Astrocyte of the hippocampus (primary cell): ENCODE measurements at regions not wholly inside any gene's neighbourhood (a gene's known extent, or its start where the extent isn't known, plus 50 kb on each side); places are given as distances from the start of the nearest gene placed in this dataset.
"Not testable (repeated sequence)": the region's sequence is repeated elsewhere in the genome, so short reads cannot be mapped to it uniquely, and the experiment has no call there.

Experiments used
- DNase-seq: peaks from one replicate; pipeline ENCODE4 v3.0.0; 2011; ENCODE audit warnings: low read depth, low spot score

DNA sequence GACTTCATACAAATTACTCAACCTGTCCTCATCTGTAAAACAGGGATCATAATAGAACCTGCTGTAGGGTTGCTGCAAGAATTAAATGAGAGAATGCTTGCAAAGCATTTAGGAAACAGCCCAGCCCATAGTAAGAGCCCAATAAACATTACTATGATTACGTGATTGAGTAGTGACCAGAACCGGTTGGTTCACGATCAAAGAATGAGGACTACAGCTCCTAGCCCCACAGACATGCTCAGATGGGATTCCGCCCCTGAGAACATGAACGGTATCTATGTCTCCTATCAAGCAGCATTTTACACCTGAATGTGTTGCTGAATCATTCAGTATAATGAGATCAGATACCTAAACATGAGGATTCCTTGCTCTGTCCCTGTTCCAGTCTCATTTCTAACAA, 104.8 kb upstream of the ZNF648 start:
- DNase-seq: no peak

DNA sequence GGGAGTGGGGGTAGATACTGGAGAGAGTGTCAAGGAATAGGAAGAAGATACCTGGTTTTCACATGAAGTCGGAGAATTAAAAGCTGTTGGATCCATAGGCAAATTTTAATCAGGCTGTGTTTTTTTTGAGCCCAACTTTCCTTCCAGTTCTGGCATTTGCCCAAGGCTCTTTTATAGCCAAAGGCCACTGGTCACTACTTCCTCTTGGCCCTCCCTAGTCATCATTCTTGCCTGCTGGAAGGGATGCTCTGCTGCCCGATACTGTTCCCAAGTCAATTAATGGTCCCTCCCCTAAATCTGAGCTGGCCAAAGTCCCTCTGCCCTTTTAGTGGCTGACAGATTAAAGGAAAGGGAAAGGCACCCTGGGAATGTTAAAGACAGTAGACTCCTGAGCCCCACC, 102.8 kb upstream of the ZNF648 start:
- no peak for DNase-seq

DNA sequence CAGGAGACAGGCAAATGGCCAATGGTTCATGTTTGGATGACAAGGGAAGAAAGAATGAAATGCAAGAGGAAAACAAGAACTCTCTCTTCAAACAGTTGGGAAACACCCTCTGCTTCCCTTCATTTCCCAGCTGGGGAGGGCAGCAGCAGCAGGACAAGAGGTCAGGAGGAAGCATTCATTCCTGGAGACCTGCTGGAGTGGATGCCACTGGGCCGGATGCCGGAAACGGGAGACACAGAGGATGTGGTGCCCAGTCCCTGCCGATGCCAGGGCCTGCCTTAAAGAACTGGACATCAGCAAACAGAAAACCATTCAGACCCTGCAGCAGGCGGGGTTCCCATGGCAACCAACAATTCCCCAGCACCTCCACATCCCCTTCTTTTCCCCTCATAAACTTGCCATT, 102.3 kb upstream of the ZNF648 start:
- no peak for DNase-seq

- no peak for DNase-seq
Observed at GRCh38 chr1:182159443-182159842, 97.9 kb upstream of the ZNF648 start.

DNA sequence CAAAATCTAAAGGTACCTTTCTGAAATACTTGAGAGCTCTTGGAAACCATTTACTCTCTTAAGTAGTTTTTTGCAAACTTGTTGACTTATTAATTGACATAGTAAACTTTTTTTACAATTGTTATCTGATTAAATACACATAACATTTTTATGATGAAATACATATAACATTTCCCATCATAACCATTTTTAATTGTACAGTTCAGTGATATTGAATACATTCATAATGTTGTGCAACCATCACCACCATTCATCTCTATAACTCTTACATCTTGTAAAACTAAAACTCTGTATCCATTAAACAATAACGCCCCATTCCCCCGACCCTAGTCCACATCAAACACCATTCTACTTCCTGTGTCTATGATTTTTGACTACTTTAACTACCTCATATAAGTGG, 95.7 kb upstream of the ZNF648 start:
- no peak for DNase-seq

DNA sequence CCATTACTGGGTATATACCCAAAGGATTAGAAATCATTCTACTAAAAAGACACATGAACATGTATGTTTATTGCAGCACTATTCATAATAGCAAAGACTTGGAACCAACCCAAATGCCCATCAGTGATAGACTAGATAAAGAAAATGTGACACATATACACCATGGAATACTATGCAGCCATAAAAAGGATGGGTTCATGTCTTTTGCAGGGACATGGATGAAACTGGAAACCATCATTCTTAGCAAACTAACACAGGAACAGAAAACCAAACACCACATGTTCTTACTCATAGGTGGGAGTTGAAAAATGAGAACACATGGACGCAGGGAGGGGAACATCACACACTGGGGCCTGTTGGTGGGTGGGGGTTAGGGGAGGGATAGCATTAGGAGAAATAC, 92.9 kb upstream of the ZNF648 start:
- DNase-seq: not testable (repeated sequence)

DNA sequence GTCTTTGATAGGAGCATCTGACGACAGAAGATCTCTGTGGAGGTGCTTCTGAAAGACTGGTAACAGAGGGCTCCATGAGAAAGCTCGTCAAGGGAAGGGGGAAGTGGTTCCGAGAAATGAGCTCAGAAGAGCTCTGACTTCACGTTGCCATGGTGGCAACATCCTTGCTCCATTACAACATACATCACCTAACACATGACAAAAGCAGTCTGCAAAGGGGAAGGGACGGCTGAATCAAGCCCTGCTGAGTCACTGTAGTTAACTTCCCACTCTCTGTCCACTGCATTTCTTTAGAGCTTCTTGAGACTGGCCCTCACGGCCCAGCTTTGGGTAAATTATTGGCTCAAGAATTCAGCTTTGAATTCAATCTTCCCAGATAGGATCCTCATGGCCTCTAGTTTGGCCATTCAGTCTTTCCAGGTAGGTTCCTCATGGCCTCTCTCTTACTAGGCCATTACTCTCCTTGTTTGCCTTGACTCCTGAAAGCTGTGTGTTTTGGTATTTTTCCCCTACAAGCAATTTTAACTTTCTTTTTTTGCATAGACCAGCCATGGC, 88.0 kb upstream of the ZNF648 start:
- DNase-seq: peak; percentile 84

DNA sequence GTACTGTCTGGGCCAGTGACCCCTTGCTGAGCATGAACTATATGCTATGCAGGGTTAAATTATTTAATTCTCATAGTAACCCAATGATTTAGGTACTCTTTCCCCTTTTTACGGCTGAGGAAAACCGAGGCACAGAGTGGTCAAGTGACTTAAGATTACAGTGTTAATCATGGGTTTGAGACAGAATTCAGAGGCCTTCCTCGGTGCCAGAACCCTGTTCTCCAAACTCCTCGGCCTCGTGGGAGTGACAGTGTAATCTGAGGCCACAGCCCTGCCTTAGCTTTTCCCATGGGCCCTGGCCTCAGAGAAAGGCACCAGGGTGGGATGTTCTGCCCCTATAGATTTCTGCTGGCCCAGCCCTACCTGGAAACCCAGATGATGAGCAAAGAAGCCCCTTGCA, 86.4 kb upstream of the ZNF648 start:
- no peak for DNase-seq

DNA sequence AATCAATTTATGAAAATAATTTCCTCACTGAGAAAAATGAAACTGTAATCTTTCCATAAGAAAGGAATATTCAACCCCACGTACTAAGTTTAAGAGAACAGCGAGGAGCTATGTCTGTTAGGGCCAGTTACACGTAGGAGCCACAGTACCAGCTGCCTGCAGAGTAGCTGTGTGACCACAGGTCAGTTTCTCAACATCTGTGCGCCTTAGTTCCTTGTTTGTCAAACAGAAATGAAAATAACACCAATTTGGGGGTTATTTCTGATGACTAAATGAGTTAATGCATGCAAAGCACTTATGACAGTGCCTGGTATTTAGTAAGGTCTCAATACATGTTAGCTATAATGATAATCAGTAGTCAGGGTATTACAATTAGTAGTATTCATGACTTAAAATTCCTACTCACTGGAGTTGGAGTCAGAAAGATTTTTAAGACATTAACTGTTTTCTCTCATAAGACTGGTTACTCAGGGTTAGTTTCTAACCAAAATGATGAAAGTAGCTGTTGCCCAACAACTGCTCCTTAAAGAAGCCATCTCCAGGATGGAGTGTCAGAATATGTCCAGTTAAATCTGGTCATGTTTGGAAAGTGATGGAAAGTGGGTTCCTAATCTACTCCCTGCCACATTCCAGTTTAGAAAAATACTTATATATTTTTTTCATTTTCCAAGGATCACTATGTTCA, 85.8 kb upstream of the ZNF648 start:
- DNase-seq: no peak

DNA sequence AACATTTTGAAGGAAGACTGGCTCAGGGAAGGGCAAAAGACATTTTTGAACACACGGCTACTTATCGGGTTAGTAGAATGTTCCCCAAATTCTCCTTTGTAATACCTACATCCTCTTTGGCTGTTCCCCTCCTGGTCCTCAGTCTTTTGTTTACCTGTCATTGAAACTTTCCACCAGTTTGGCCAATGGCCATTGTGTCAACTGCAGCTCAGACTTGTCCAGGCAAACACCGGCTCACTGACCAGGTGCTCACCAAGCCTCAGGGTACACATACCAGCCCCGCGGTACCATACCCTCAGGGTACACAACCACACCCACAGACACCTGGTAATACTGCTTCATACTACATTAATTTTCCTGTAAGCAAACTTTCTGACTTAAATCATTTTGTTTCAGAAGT, 84.8 kb upstream of the ZNF648 start:
- no peak for DNase-seq

DNA sequence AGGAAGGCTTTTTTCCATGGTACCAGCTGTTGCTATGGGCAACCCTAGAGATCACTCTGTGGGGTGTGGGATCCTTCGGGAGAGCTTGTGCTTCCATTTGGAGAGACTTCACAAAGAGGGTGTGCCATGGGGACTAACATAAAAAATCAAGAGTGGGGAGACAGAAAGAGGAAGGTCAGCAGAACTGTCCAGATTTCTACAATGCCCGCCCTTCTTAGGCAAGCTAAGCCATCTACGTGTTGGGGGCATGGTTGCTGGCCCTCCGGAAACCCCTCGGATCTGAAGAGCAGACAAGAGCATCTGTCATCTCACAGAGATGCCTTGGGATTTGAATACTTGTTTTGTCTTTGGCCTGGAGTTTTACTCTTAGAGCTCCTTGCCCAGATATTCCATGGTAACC, 83.9 kb upstream of the ZNF648 start:
- no peak for DNase-seq

- no peak for DNase-seq
Observed at GRCh38 chr1:182144646-182145030, 83.1 kb upstream of the ZNF648 start.

DNA sequence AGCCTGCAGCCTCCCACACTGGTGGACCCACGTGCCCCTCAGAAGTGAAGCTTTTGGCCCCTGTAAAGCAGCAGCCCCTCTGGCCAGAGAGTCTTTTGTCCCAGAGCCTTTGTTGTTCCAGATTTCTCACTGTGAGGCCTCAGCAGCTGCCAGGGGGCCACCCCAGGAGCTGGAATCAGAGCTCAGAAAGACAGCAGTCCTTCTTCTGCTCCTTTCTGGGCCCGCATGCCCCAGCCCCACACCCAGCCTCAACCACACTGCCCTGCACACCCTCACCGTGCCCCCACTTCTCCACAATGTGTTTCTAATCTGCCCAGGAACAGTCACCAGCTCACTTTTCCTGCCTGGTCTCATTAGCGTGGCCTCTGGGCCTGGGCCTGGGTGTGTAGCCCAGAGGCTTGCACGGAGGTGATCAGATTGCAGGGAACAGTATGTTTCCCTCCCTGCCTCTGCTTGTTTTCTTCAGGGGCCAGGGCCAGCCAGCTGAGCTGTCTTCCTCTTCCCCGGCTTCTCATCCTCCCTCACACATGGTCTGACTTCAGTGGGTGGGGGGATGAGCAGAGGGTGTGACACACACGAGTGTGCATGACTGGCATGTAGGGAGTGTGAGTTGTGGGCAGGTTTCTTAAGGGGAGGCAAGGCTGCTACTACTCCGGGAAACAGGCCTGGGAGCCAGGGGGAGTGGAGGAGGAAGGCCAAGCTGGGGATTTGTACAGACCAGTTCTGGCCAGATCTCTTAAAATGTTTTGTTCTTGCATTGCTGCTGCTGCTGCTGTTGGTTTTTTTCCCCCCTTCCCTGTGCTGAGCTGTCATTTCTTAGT, 82.5 kb upstream of the ZNF648 start:
- DNase-seq: peak; percentile 85

GRCh38 chr1:182143154-182143657, 81.7 kb upstream of the ZNF648 start:
- DNase-seq: peak; percentile 94

GRCh38 chr1:182142621-182143020, 81.1 kb upstream of the ZNF648 start:
- no peak for DNase-seq

GRCh38 chr1:182141040-182141439, 79.5 kb upstream of the ZNF648 start:
- no peak for DNase-seq

- no peak for DNase-seq
Observed at GRCh38 chr1:182139496-182139895, 78.0 kb upstream of the ZNF648 start.

DNA sequence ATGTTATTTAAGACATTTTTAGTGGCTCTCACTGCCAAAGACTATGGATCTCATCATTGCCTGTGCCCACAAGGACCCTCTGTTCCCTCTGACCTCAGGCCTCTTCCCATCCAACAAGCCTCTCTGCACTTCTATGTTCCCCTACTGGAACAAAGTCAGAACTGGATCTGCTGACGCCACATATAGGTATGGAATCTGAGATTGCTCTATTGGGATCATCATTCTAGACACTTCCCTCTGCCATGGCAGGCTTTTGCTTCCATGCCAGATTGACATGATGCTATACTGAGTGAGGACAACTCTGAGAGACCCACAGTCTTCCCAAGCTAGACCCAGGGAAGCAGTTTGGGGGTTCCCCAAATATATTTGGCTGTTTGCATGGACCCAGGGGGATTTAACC, 76.0 kb upstream of the ZNF648 start:
- no peak for DNase-seq

DNA sequence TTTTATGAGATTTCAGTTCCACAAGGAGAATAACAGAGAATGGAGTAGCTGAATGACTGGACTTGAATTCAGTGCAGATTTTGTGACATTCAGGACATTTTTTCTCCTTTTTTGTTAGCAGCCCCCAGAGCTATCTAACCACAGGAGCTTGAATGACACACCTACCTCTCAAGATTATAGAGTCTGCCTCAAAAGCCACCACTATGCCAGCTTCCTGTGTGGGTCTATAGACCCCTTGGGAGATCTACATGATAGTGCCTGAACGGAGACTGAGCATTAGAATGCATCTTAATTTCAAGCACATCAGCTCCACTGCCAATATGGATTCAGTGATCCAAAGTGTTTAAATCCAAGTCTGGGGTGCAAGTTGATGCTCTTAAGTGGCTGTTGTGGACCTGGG, 74.4 kb upstream of the ZNF648 start:
- DNase-seq: no peak

DNA sequence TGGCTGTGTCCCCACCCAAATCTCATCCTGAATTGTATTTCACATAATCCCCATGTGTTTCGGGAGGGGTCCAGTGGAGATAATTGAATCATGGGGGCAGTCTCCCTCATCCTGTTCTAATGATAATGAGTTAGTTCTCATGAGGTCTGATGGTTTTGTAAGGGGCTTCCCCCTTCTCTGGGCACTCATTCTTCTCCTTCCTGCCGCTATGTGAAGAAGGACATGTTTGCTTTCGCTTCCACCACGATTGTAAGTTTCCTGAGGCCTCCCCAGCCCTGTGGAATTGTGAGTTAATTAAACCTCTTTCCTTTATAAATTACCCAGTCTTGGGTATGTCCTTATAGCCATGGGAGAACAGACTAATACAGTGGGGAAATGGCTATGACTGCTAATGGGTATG, 72.7 kb upstream of the ZNF648 start:
- DNase-seq: no peak

DNA sequence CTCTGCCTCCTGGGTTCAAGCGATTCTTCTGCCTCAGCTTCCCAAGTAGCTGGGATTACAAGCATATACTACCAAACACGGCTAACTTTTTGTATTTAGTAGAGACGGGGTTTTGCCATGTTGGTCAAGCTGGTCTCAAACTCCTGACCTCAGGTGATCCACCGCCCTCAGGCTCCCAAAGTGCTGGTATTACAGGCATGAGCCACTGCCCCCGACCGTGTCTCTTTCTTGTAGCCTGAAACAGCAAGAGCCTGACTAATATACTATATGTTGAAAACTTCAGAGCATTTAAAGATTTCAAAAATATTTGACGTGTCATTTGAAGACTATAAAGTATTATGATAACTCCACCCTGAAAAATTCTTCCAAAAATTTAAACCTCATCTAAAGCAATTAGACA, 71.7 kb upstream of the ZNF648 start:
- no peak for DNase-seq

DNA sequence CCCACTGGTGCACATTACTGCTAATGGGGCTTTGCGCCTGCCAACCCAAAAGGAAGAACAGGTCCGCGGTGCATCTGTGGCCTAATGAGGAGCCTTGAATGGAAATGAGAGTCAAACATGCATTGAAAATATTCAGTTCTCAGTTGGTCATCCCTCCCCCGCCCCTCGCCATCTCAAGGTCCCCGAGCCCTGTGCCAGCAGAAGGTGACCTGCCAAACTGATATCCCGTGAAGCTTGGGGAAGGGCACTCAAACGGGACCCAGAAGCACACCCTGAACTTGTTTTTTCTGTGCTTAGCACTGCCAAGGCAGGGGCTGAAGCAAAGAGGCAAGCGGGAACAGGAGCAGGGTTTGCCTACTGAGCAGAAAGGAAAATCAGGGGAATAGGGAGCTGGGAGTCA, 67.9 kb upstream of the ZNF648 start:
- no peak for DNase-seq

DNA sequence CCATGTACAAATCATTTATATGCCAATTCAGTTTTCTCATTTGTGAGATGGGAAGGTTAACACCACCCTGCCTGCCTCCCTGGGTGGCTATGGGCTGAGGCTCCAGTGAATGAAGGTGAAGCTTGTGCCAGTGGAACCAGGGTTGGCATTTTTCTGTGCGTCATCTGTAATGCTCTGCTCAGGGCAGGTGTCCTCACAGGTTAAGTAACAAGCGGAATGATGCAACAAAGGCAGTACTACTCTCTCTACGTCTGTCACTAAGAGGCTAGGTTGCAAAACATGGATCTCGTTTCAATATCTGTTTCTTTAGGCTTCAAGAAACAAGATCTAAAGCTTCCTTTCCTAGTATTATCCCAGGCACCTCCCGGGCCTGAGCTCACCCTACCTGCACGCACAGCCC, 67.0 kb upstream of the ZNF648 start:
- DNase-seq: no peak
